Spleen (tissue), 11 donors: ENCODE measurements at regions not wholly inside any gene's neighbourhood (a gene's known extent, or its start where the extent isn't known, plus 50 kb on each side); places are given as distances from the start of the nearest gene placed in this dataset.

Experiments
- DNase-seq: peaks from one replicate; pipeline ENCODE4 v3.0.0-alpha.2; 2020
- H3K27ac ChIP-seq, 8 donors: fragments of 200-600 bp; sonication (generic) in 7 of 8; 1 replicate in 4 of 8; 2 replicates in 4 of 8; pipeline versions ENCODE4 v1.5.0 to v1.8.0; 2016 to 2021; ENCODE audit warnings: inconsistent platforms in 4 of 8, mild to moderate bottlenecking in 4 of 8, moderate library complexity in 1 of 8
- H3K27me3 ChIP-seq, 7 donors: fragments of 200-600 bp; sonication (generic) in 6 of 7; replicated peaks in 1 of 7; 1 replicate in 4 of 7; 2 replicates in 3 of 7; pipeline versions ENCODE4 v1.5.0 to v1.8.0; 2016 to 2021; ENCODE audit warnings: inconsistent platforms in 3 of 7, mild to moderate bottlenecking in 1 of 7
- H3K36me3 ChIP-seq, 6 donors: fragments of 200-600 bp; sonication (generic) in 5 of 6; 1 replicate in 4 of 6; 2 replicates in 2 of 6; pipeline versions ENCODE4 v1.5.0 to v1.8.0; 2016 to 2021; ENCODE audit warnings: inconsistent platforms in 2 of 6
- H3K4me1 ChIP-seq, 6 donors: fragments of 200-600 bp; sonication (generic) in 5 of 6; 1 replicate in 3 of 6; 2 replicates in 3 of 6; pipeline versions ENCODE4 v1.5.0 to v1.8.0; 2016 to 2021; ENCODE audit warnings: inconsistent platforms in 3 of 6
- H3K4me3 ChIP-seq, 8 donors: fragments of 200-600 bp; sonication (generic) in 7 of 8; 1 replicate in 4 of 8; 2 replicates in 4 of 8; pipeline versions ENCODE4 v1.5.0 to v1.8.0; 2016 to 2021; ENCODE audit warnings: inconsistent platforms in 4 of 8, mild to moderate bottlenecking in 4 of 8, moderate library complexity in 2 of 8
- H3K9me3 ChIP-seq, 8 donors: fragments of 200-600 bp; sonication (generic) in 7 of 8; 1 replicate in 4 of 8; 2 replicates in 4 of 8; pipeline versions ENCODE4 v1.5.0 to v1.8.0; 2016 to 2021; ENCODE audit warnings: inconsistent platforms in 4 of 8
- POLR2A ChIP-seq, 3 donors: fragments of 450-650 bp; IDR thresholded peaks; one replicate each; pipeline ENCODE4 v1.5.1; 2017; ENCODE audit warnings: antibody characterized with exemption in 3 of 3, mild to moderate bottlenecking in 1 of 3
- POLR2AphosphoS5 ChIP-seq, 3 donors: sonication (generic); formaldehyde crosslinking; IDR thresholded peaks; one replicate each; pipeline ENCODE4 v1.5.1; 2017; ENCODE audit warnings: antibody characterized with exemption in 3 of 3
- WGBS, 5 donors: extraction: QIAGEN DNeasy Blood & Tissue Kit in 3 of 5; methylation state at CpG; one replicate each; pipeline versions ENCODE4 v1.1.5 to v1.1.7; 2013 to 2018; 5-methylcytosine and 5-hydroxymethylcytosine counted together
- intact Hi-C: fragments of 100-400 bp; cut with DNase I; formaldehyde crosslinking; loops from one replicate; pipeline ENCODE4 v1.15.0; 2023; ENCODE audit warnings: low total_unique reads
- TF ChIP-seq, protein P1 (sequence below), 11 experiments: fragments of 200-600 bp in 7 of 11; fragments of 450-650 bp in 4 of 11; sonication (generic) in 4 of 11; IDR thresholded peaks in 8 of 11; conservative IDR thresholded peaks in 3 of 11; 1 replicate in 7 of 11; 2 replicates in 4 of 11; pipeline versions ENCODE4 v1.4.0 to v1.8.0; 2016 to 2021; ENCODE audit warnings: antibody characterized with exemption in 11 of 11, inconsistent platforms in 4 of 11, mild to moderate bottlenecking in 1 of 11
- donor health status: healthy with polysubstance abuse.
- donor health status: DM: no; HTN: no; CAD: no; lungs with moderate emphysema.
- donor health status: DM: no; HTN: no; CAD: no.
- donor health status: Bipolar disorder and iron deficiency.
- donor health status: healthy.
- donor health status: DM: no; HTN: no; CAD: no.
- donor health status: DM: yes; HTN: yes; CAD: no.

DNA sequence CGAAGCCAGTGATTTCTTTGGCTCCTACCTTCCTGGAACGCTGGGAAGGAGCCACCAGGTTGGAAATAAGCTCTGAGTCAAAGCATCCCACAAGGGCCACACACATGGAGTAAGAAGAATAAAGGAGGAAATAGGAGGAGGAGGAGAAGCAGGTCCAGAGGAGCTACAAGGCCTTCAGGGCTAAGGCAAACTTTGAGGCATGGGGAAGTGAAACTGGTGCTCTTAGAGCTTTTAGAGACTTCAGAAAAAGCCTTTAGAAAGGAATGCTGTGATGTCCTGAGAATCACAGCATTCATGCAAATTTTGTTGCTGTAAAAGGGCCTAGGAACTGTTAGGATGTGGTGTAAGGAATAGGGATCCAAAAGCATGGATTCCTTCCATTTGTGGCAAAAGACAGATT, 135.9 kb upstream of the ARHGEF9 start:
- Histone ChIP-seq H3K4me3 (no peak overlapping the region), H3K9me3 (peaks cover 0 to 15% (median 5%) of the 10 kb centered on the region in 8 donors), H3K4me1 (no peaks in the 10 kb centered on the region), H3K36me3 (no peaks in the 10 kb centered on the region), H3K27me3 (no peaks in the 10 kb centered on the region), H3K27ac (no peak overlapping the region)
- TF ChIP-seq POLR2AphosphoS5 (IDR thresholded peaks at IDR 0.05), result no peak
- TF ChIP-seq POLR2A (IDR thresholded peaks at IDR 0.05), result no peak
- TF ChIP-seq, protein P1, sequence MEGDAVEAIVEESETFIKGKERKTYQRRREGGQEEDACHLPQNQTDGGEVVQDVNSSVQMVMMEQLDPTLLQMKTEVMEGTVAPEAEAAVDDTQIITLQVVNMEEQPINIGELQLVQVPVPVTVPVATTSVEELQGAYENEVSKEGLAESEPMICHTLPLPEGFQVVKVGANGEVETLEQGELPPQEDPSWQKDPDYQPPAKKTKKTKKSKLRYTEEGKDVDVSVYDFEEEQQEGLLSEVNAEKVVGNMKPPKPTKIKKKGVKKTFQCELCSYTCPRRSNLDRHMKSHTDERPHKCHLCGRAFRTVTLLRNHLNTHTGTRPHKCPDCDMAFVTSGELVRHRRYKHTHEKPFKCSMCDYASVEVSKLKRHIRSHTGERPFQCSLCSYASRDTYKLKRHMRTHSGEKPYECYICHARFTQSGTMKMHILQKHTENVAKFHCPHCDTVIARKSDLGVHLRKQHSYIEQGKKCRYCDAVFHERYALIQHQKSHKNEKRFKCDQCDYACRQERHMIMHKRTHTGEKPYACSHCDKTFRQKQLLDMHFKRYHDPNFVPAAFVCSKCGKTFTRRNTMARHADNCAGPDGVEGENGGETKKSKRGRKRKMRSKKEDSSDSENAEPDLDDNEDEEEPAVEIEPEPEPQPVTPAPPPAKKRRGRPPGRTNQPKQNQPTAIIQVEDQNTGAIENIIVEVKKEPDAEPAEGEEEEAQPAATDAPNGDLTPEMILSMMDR (IDR thresholded peaks at IDR 0.05 in 8 of 11, conservative IDR thresholded peaks at IDR 0.05 in 3 of 11), result no peak
- intact Hi-C loops, result no loop called here
- WGBS, 5 donors, result 56 to 86% (median 74%) methylated on average over 2 of the region's 2 CpGs
- DNase-seq, result no peak

DNA sequence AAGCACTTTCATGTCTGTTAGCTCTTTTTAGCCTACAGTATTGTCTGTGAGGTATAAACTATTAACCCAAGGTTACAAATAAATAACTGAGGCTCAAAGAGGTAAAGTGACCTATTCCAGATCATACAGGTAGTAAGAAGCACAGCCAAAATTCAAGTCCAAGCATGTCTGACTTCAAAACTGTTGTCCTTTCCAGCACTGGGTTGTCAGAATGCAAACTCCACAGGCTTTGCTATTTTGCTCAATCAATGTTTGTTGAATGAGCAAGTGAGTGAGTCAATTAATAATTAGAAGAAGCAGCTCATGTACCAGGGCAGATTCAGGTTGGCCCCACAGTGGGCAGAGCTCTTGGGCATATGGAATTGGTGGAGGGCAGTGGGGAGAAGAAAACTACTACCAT, 134.1 kb upstream of the ARHGEF9 start:
- no peak overlapping the region for H3K27ac ChIP-seq
- TF ChIP-seq, protein P1 (IDR thresholded peaks at IDR 0.05 in 8 of 11, conservative IDR thresholded peaks at IDR 0.05 in 3 of 11), result no peak
- no peak for TF ChIP-seq POLR2AphosphoS5 (IDR thresholded peaks at IDR 0.05)
- no peaks in the 10 kb centered on the region for H3K4me1 ChIP-seq
- H3K36me3 ChIP-seq, result no peaks in the 10 kb centered on the region
- no peak overlapping the region for H3K4me3 ChIP-seq
- peaks cover 0 to 31% (median 19%) of the 10 kb centered on the region in 8 donors for H3K9me3 ChIP-seq
- H3K27me3 ChIP-seq, result no peaks in the 10 kb centered on the region
- intact Hi-C loops, result no loop called here
- no peak for DNase-seq

DNA sequence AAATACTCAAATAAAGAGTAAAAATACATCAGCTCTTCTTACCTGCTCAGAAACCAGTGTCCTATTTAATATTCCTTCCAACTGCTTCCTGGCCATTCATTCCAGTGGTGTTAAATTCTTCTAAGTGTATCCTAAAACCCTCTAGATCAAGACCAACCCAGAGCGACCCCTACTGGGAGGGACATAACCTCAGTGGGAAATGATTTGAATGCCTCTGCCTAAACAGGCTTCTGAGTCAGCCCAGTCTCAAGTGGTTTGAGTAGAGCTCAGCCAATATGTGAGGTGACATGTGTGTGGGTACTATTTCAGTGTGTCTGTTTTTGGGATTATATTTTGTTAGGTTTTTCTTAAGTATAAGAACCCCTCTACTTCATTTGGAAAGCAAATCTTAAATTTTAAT, 133.6 kb upstream of the ARHGEF9 start:
- Histone ChIP-seq H3K36me3 (no peaks in the 10 kb centered on the region), H3K9me3 (peaks cover 0 to 36% (median 23%) of the 10 kb centered on the region in 8 donors), H3K27ac (no peak overlapping the region), H3K27me3 (no peaks in the 10 kb centered on the region), H3K4me3 (no peak overlapping the region), H3K4me1 (no peaks in the 10 kb centered on the region)
- DNase-seq, result no peak
- intact Hi-C loops, result no loop called here
- TF ChIP-seq, protein P1 (IDR thresholded peaks at IDR 0.05 in 8 of 11, conservative IDR thresholded peaks at IDR 0.05 in 3 of 11), result no peak
- TF ChIP-seq POLR2AphosphoS5 (IDR thresholded peaks at IDR 0.05), result no peak
- TF ChIP-seq POLR2A (IDR thresholded peaks at IDR 0.05), result no peak
- 11 to 35% (median 30%) methylated on average over 1 of the region's 1 CpG for WGBS, 5 donors

DNA sequence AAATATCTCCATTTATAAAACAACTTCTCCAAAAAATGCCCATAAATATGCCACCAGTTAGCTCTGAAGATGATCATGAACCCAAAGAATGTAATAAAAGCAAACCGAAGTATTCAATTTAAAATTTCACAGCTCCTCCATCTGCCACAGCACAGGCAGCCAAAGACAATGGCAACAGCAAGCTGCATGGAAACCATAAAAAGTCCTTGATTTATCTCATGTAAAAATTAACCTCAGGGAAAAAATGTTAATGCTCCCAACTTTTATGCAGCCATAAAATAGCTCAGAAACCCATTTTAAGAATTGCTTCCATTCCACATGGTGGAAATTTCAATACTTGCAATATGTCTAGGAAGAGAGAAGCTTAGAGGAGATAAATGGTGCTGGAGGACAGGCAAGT, 132.3 kb upstream of the ARHGEF9 start:
- no peaks in the 10 kb centered on the region for H3K4me1 ChIP-seq
- H3K27ac ChIP-seq, result no peak overlapping the region
- 78 to 95% (median 90%) methylated on average over 1 of the region's 1 CpG for WGBS, 5 donors
- intact Hi-C loops, result no loop called here
- no peak for DNase-seq
- H3K9me3 ChIP-seq, result peaks cover 0 to 40% (median 24%) of the 10 kb centered on the region in 8 donors
- no peaks in the 10 kb centered on the region for H3K27me3 ChIP-seq
- no peak overlapping the region for H3K4me3 ChIP-seq
- H3K36me3 ChIP-seq, result no peaks in the 10 kb centered on the region
- TF ChIP-seq, protein P1 (IDR thresholded peaks at IDR 0.05 in 8 of 11, conservative IDR thresholded peaks at IDR 0.05 in 3 of 11), result no peak
- TF ChIP-seq POLR2A (IDR thresholded peaks at IDR 0.05) (no peak), POLR2AphosphoS5 (IDR thresholded peaks at IDR 0.05) (no peak)
